Activated naive CD8-positive, alpha-beta T cell treated with anti-CD3 and anti-CD28 coated beads, Interleukin-2, amount 10 ng/mL, durations not matched to agents 7 days and 5 days (primary cell): ENCODE measurements at regions not wholly inside any gene's neighbourhood (a gene's known extent, or its start where the extent isn't known, plus 50 kb on each side); places are given as distances from the start of the nearest gene placed in this dataset.
"Not testable (repeated sequence)": the region's sequence is repeated elsewhere in the genome, so short reads cannot be mapped to it uniquely, and the experiment has no call there.

Experiments
- ATAC-seq: fragments of 150-1000 bp; cut with Tn5 transposase; one replicate; pipeline ENCODE4 v1.10.0; 2021; ENCODE audit warnings: low read depth, moderate library complexity
- POLR2A ChIA-PET: fragments of 350-600 bp; sonication (Branson Sonifier 250); formaldehyde crosslinking; loops from one replicate; lab custom pipeline; 2021; ENCODE audit warnings: antibody characterized with exemption; lab: Charles Lee
- DNase-seq: peaks from one replicate; pipeline ENCODE4 v3.0.0; 2021
- H3K27ac Mint-ChIP-seq: one replicate; pipeline ENCODE4 v1.8.0; 2022; ENCODE audit warnings: mild to moderate bottlenecking, mixed read lengths
- H3K27me3 Mint-ChIP-seq: one replicate; pipeline ENCODE4 v1.8.0; 2022; ENCODE audit warnings: mild to moderate bottlenecking, moderate library complexity, mixed read lengths
- H3K36me3 Mint-ChIP-seq: one replicate; pipeline ENCODE4 v1.8.0; 2021; ENCODE audit warnings: mild to moderate bottlenecking, mixed read lengths
- H3K4me1 Mint-ChIP-seq: one replicate; pipeline ENCODE4 v1.8.0; 2021; ENCODE audit warnings: mixed read lengths
- H3K4me3 Mint-ChIP-seq: one replicate; pipeline ENCODE4 v1.8.0; 2022; ENCODE audit warnings: mild to moderate bottlenecking, moderate library complexity, mixed read lengths
- H3K9me3 Mint-ChIP-seq: one replicate; pipeline ENCODE4 v1.8.0; 2021; ENCODE audit warnings: mixed read lengths

DNA sequence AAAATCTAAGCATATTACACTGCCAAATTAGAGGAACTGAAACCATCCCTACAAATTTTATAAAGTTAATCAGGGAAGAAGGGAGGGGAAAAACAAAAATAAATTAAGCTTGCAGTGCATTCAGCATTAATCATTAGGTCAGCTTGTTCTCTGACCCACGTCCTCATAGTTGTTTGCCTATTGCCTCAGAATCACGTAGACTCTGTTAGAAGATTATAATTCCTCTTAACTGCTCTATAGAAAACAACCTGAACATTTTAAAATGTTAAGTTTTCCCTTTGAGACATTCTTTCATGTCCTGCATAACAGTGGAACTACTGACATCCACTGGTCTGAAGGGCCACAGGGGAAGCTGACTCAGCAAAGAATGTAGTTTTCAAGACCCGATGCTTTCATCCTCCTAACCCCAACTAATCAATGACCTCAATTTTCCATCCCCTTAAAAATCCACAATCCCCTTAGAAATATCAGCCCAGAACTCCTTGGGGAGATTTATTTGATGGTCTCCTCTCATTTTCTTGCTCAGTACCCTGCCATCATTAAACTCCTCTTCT is 112.4 kb downstream of the FBXO4 start:
- no peaks in the 10 kb centered on the region for H3K9me3 Mint-ChIP-seq
- POLR2A ChIA-PET: no interaction called here
- H3K4me3 Mint-ChIP-seq: no peak overlapping the region
- H3K27me3 Mint-ChIP-seq: peaks cover 25% of the 10 kb centered on the region
- H3K4me1 Mint-ChIP-seq: no peaks in the 10 kb centered on the region
- ATAC-seq (no peak), DNase-seq (no peak)
- no peak overlapping the region for H3K27ac Mint-ChIP-seq
- no peaks in the 10 kb centered on the region for H3K36me3 Mint-ChIP-seq

GRCh38 chr5:42043400-42043799 is 118.3 kb downstream of the FBXO4 start:
- Mint-ChIP-seq H3K27me3 (peaks cover 27% of the 10 kb centered on the region), H3K36me3 (no peaks in the 10 kb centered on the region), H3K4me1 (no peaks in the 10 kb centered on the region), H3K27ac (no peak overlapping the region), H3K9me3 (no peaks in the 10 kb centered on the region), H3K4me3 (no peak overlapping the region)
- ATAC-seq (no peak), DNase-seq (no peak)
- POLR2A ChIA-PET: no interaction called here

DNA sequence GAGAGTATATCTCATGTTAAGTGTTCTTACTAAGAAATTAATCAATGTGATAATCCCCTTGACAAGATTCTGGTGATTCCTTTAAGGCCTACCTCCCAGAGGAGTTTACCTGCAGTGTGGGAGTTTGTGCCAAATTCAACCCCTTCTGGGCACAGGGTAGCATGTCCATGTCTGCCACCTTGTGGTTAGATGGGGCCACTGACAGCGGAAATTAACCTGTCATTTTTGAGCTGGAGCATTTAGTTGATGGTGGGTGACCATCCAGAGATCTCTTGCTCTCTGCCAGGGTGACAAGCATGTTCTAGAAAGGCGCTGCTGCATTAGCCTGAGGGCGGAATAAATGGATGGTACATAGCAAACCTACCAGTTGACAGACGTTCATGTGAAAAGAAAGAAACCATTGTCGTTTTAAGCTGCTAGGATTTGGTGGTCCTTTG is 132.2 kb downstream of the FBXO4 start:
- Mint-ChIP-seq H3K27me3 (peaks cover 12% of the 10 kb centered on the region), H3K9me3 (no peaks in the 10 kb centered on the region), H3K4me3 (no peak overlapping the region), H3K27ac (no peak overlapping the region), H3K36me3 (no peaks in the 10 kb centered on the region), H3K4me1 (no peaks in the 10 kb centered on the region)
- ATAC-seq: peak; percentile 80
- peak; percentile 37 for DNase-seq
- POLR2A ChIA-PET: interaction anchor here (1.7 kb wide), 1 partner anchor 200 kb away, joined by 6 read pairs; no protein-coding TSS in a partner anchor

DNA sequence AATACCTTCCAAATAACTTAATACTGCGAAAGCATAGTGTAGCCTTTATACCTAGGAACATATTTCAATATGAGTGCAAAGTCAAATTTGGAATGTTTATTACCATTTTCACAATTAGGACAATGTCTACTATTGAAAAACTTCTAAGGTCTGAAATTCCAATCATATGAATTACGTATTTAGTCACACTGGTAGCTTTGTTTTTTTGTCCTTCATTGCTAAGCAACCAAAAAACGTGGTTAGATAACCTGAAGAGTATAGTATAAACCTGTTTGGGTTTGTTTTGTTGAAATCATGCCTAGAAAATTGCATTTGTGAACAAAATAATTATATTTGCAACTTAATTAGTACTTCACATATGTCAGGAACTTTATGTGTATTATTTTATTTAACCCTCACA is 134.2 kb downstream of the FBXO4 start:
- DNase-seq (no peak), ATAC-seq (no peak)
- no peaks in the 10 kb centered on the region for H3K4me1 Mint-ChIP-seq
- POLR2A ChIA-PET: no interaction called here
- peaks cover 6% of the 10 kb centered on the region for H3K27me3 Mint-ChIP-seq
- no peaks in the 10 kb centered on the region for H3K36me3 Mint-ChIP-seq
- no peak overlapping the region for H3K27ac Mint-ChIP-seq
- no peak overlapping the region for H3K4me3 Mint-ChIP-seq
- H3K9me3 Mint-ChIP-seq: no peaks in the 10 kb centered on the region

GRCh38 chr5:42059778-42060464 is 134.8 kb downstream of the FBXO4 start:
- Mint-ChIP-seq H3K4me1 (no peaks in the 10 kb centered on the region), H3K36me3 (no peaks in the 10 kb centered on the region), H3K4me3 (no peak overlapping the region), H3K9me3 (no peaks in the 10 kb centered on the region), H3K27ac (no peak overlapping the region), H3K27me3 (peaks cover 6% of the 10 kb centered on the region)
- no peak for DNase-seq
- POLR2A ChIA-PET: no interaction called here
- ATAC-seq: no peak

DNA sequence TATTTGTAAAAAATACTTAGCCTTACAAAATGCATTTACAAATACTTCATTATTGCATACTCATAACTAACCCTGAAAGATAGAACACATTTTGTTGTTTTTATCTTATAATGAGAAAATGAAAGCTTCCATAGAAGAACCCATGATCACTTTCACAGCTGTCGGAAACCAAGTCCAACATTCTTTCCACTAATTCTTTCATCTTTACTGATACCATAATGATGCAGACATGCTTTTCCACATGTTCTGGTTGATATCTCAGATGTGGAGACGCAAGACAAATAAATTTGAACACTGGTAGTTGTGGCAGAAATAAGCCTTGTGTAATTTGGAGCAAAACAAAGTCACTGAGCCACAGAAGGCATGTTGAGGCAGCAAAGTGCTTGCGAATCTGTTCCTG is 136.0 kb downstream of the FBXO4 start:
- POLR2A ChIA-PET: no interaction called here
- Mint-ChIP-seq H3K4me1 (no peaks in the 10 kb centered on the region), H3K9me3 (no peaks in the 10 kb centered on the region), H3K36me3 (no peaks in the 10 kb centered on the region), H3K27me3 (peaks cover 4% of the 10 kb centered on the region), H3K27ac (no peak overlapping the region), H3K4me3 (no peak overlapping the region)
- ATAC-seq (no peak), DNase-seq (no peak)

DNA sequence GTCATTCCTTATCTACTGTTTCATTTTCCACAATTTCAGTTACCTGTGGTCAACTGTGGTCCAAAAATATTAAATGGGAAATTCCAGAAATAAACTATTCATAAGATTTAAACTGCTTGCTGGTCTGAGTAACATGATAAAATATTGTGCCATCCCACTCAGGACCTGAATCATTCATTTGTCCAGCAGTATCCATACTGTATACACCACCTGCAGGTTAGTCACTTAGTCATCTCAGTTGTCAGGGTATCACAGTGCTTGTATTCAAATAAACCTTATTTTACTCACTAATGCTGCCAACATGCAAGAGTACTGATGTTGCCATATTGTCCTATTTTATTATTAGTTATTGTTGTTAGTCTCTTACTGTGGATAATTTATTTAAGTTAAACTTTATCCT is 139.7 kb downstream of the FBXO4 start:
- Mint-ChIP-seq H3K27ac (no peak overlapping the region), H3K4me3 (no peak overlapping the region), H3K4me1 (no peaks in the 10 kb centered on the region), H3K36me3 (no peaks in the 10 kb centered on the region), H3K27me3 (peaks cover 4% of the 10 kb centered on the region), H3K9me3 (no peaks in the 10 kb centered on the region)
- no peak for ATAC-seq
- DNase-seq: no peak
- POLR2A ChIA-PET: no interaction called here

- Mint-ChIP-seq H3K27ac (no peak overlapping the region), H3K4me3 (no peak overlapping the region), H3K27me3 (peaks cover 4% of the 10 kb centered on the region), H3K36me3 (no peaks in the 10 kb centered on the region), H3K9me3 (no peaks in the 10 kb centered on the region), H3K4me1 (no peaks in the 10 kb centered on the region)
- POLR2A ChIA-PET: no interaction called here
- no peak for DNase-seq
- ATAC-seq: no peak
Observed at GRCh38 chr5:42066131-42066530, 141.1 kb downstream of the FBXO4 start.

DNA sequence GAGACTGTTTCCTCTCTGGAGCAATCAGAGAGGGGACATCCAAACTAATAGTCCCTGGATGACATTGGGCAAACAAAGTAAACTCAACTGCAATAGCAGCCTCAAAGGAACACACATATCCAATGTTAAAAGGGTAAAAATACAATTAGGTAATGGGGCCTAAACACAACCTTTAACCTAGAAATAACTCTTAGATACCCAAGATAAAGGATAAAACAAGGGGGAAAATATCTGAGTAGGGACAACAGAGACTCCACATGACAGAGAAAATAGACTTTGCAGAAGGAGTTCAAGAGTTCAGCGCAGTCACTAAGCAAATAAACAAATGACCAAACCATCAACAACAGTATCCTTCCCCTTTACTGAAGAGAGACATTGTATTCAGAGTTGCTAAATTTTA is 149.3 kb downstream of the FBXO4 start:
- ATAC-seq (no peak), DNase-seq (no peak)
- Mint-ChIP-seq H3K4me3 (no peak overlapping the region), H3K27me3 (peaks cover 7% of the 10 kb centered on the region), H3K9me3 (no peaks in the 10 kb centered on the region), H3K36me3 (no peaks in the 10 kb centered on the region), H3K4me1 (no peaks in the 10 kb centered on the region), H3K27ac (no peak overlapping the region)
- POLR2A ChIA-PET: no interaction called here

GRCh38 chr5:42089705-42090104 is 164.6 kb downstream of the FBXO4 start:
- H3K36me3 Mint-ChIP-seq: no peaks in the 10 kb centered on the region
- H3K9me3 Mint-ChIP-seq: no peaks in the 10 kb centered on the region
- no peaks in the 10 kb centered on the region for H3K4me1 Mint-ChIP-seq
- H3K27ac Mint-ChIP-seq: no peak overlapping the region
- POLR2A ChIA-PET: no interaction called here
- DNase-seq (no peak), ATAC-seq (no peak)
- H3K4me3 Mint-ChIP-seq: no peak overlapping the region
- H3K27me3 Mint-ChIP-seq: no peaks in the 10 kb centered on the region

GRCh38 chr5:42090162-42090561 is 165.1 kb downstream of the FBXO4 start:
- H3K4me1 Mint-ChIP-seq: no peaks in the 10 kb centered on the region
- H3K4me3 Mint-ChIP-seq: no peak overlapping the region
- ATAC-seq (no peak), DNase-seq (no peak)
- H3K36me3 Mint-ChIP-seq: no peaks in the 10 kb centered on the region
- no peaks in the 10 kb centered on the region for H3K9me3 Mint-ChIP-seq
- H3K27ac Mint-ChIP-seq: no peak overlapping the region
- POLR2A ChIA-PET: no interaction called here
- no peaks in the 10 kb centered on the region for H3K27me3 Mint-ChIP-seq

DNA sequence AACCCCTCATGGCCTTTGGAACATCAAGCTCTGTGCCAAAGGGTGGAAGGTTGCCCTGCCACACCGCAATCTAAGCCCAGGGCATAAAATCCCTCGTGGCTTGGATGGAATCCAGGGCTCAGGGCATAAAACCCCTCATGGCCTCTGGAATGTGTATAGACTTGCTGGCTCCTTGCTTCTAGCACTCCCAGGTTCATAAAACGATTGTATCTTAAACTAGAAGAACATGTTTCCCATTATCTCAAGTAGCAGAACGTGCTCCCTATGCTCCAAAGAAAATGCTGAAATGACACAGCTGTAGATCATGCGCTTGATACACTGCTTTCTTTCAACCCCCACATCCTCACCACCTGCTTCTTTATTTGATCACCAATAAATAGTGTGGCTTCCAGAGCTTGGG is 174.8 kb downstream of the FBXO4 start:
- H3K27ac Mint-ChIP-seq, POLR2A ChIA-PET, H3K4me3 Mint-ChIP-seq, DNase-seq, H3K4me1 Mint-ChIP-seq, H3K27me3 Mint-ChIP-seq, H3K9me3 Mint-ChIP-seq, ATAC-seq, H3K36me3 Mint-ChIP-seq: not testable (repeated sequence)

- DNase-seq: no peak
- Mint-ChIP-seq H3K27ac (no peak overlapping the region), H3K27me3 (no peaks in the 10 kb centered on the region), H3K9me3 (peaks cover 3% of the 10 kb centered on the region), H3K4me3 (no peak overlapping the region), H3K36me3 (no peaks in the 10 kb centered on the region), H3K4me1 (no peaks in the 10 kb centered on the region)
- POLR2A ChIA-PET: no interaction called here
- ATAC-seq: no peak
Observed at GRCh38 chr5:42108468-42108867, 183.4 kb downstream of the FBXO4 start.

DNA sequence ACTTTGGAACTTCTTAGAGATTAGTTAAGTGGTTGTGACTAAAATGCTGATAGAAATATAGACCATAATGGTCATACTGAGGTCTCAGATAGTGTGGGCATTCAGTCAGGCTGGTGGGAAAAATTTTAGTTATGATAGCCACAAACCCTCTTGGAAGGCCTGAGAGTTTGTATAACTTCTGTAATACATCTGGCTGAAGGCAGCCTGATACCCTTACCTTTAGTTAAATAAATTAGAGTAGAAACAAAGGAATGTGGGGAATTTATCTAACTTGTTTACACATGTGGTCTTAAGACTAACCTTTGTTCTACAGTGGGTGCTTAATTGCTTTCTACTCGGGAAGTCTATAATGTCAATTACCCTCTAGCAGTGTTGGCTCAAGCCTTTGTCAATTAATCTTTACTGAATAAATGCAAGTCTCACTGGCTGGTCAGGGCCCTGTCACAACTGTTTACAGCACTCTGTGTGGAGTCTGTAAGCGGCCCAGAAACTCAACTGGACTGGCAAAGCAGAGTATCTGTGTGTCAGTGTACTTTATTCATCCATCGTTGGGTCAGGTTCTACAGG is 184.0 kb downstream of the FBXO4 start:
- Mint-ChIP-seq H3K27me3 (no peaks in the 10 kb centered on the region), H3K4me3 (no peak overlapping the region), H3K9me3 (peaks cover 3% of the 10 kb centered on the region), H3K36me3 (no peaks in the 10 kb centered on the region), H3K4me1 (no peaks in the 10 kb centered on the region), H3K27ac (no peak overlapping the region)
- no peak for DNase-seq
- ATAC-seq: no peak
- POLR2A ChIA-PET: no interaction called here
